NCI-H2171 (cell line): ENCODE measurements at regions not wholly inside any gene's neighbourhood (a gene's known extent, or its start where the extent isn't known, plus 50 kb on each side); places are given as distances from the start of the nearest gene placed in this dataset.

Experiments
- DNase-seq: peaks from one replicate; lab custom pipeline; 2025; lab: John Stamatoyannopoulos, UW

- DNase-seq, result no peak
Observed at GRCh38 chr22:34159491-34159890, 239.2 kb upstream of the LARGE1 start.

- no peak for DNase-seq
Observed at GRCh38 chr22:34160141-34160783, 240.0 kb upstream of the LARGE1 start.

GRCh38 chr22:34161431-34162123, 241.3 kb upstream of the LARGE1 start:
- DNase-seq, result no peak

- no peak for DNase-seq
Observed at GRCh38 chr22:34198976-34199375, 278.7 kb upstream of the LARGE1 start.

GRCh38 chr22:34210301-34210700, 290.0 kb upstream of the LARGE1 start:
- no peak for DNase-seq

- no peak for DNase-seq
Observed at GRCh38 chr22:34214372-34214771, 294.1 kb upstream of the LARGE1 start.

GRCh38 chr22:34225278-34225677, 305.0 kb upstream of the LARGE1 start:
- no peak for DNase-seq

- no peak for DNase-seq
Observed at GRCh38 chr22:34236527-34236926, 316.3 kb upstream of the LARGE1 start.

GRCh38 chr22:34239421-34239820, 319.1 kb upstream of the LARGE1 start:
- DNase-seq, result no peak

GRCh38 chr22:34243023-34243422, 322.7 kb upstream of the LARGE1 start:
- no peak for DNase-seq

- no peak for DNase-seq
Observed at GRCh38 chr22:34255042-34255441, 334.8 kb upstream of the LARGE1 start.

- DNase-seq, result no peak
Observed at GRCh38 chr22:34278121-34278520, 357.8 kb upstream of the LARGE1 start.

- no peak for DNase-seq
Observed at GRCh38 chr22:34281738-34282137, 361.5 kb upstream of the LARGE1 start.

GRCh38 chr22:34283844-34284243, 363.6 kb upstream of the LARGE1 start:
- no peak for DNase-seq

- no peak for DNase-seq
Observed at GRCh38 chr22:34293324-34293723, 373.0 kb upstream of the LARGE1 start.

- DNase-seq, result no peak
Observed at GRCh38 chr22:34294476-34294875, 374.2 kb upstream of the LARGE1 start.

- DNase-seq, result no peak
Observed at GRCh38 chr22:34294986-34295385, 374.7 kb upstream of the LARGE1 start.

GRCh38 chr22:34296461-34296860, 376.2 kb upstream of the LARGE1 start:
- no peak for DNase-seq

GRCh38 chr22:34297536-34298120, 377.4 kb upstream of the LARGE1 start:
- DNase-seq, result no peak

- no peak for DNase-seq
Observed at GRCh38 chr22:34299496-34299895, 379.2 kb upstream of the LARGE1 start.

- no peak for DNase-seq
Observed at GRCh38 chr22:34301569-34301968, 381.3 kb upstream of the LARGE1 start.

- DNase-seq, result no peak
Observed at GRCh38 chr22:34303656-34304055, 383.4 kb upstream of the LARGE1 start.

GRCh38 chr22:34306361-34306760, 386.1 kb upstream of the LARGE1 start:
- no peak for DNase-seq

- DNase-seq, result no peak
Observed at GRCh38 chr22:34308101-34308500, 387.8 kb upstream of the LARGE1 start.
